GM21825 (cell line): ENCODE measurements at regions not wholly inside any gene's neighbourhood (a gene's known extent, or its start where the extent isn't known, plus 50 kb on each side); places are given as distances from the start of the nearest gene placed in this dataset.
"Not testable (repeated sequence)": the region's sequence is repeated elsewhere in the genome, so short reads cannot be mapped to it uniquely, and the experiment has no call there.

Source experiments
- ATAC-seq: cut with Tn5 transposase; IDR thresholded peaks from one replicate; pipeline ENCODE4 v1.9.1; 2021; ENCODE audit warnings: mild to moderate bottlenecking, moderate library complexity; ENCODE audit not compliant: unreplicated experiment

- ATAC-seq = no peak
These were observed 265.6 kb upstream of the TCERG1L start for GRCh38 chr10:131577178-131577555.

DNA sequence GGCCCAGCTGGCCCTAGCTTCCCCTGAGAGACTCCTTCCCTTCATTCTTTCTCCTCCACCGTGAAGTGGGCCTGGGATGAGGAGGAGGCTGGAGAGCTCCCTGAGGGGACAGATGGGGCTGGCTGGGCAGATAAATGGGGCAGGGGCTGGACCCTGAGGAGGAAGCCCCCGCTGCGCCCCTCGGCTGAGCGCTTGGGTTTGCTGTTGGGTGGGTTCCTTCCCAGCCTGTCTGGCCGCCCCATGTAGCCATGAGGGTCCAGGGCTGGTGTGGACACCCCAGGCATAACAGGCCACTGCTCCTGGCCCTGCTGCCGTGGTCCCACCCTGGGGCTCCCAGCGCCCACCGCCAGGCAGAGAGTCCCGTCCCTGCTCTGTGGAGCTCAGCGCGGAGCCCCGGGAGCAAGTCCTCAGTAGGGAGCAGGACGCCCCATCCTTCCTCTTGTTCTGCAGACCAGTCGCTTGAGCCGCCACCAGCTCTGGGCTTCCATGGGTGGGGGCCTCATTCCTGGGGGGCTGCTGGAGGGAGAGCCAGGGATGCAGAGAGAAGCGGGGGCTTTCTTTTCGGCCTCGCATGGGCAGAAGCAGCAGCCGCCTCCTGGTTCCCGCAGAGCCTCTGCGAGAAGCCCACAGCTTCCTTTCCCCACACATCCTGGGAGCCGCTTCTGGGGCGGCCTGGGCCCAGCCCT lies 266.4 kb upstream of the TCERG1L start:
- no peak for ATAC-seq

- no peak for ATAC-seq
These were observed 267.0 kb upstream of the TCERG1L start for GRCh38 chr10:131578472-131578970.

- ATAC-seq = no peak
These were observed 267.9 kb upstream of the TCERG1L start for GRCh38 chr10:131579251-131580071.

GRCh38 chr10:131580076-131580652 lies 268.6 kb upstream of the TCERG1L start:
- ATAC-seq = no peak

DNA sequence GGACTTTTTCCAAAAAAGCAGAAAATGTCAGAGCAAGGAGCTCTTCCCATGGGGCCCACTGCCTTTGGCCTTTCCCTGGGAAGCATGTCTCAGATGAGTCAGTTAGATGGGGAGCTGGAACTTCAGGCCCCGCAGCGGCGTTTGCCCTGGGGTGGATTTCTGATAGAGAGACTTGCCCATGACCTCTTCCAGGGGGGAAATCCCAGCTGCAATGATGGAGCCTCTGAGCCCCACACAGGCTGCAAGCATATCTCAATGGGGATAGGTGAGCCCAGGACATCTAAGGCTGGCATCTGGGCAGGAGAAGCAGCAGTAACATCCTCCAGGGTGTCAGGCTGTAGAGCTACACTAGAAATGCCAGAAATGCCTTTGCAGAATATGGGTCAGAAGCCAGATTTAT lies 269.2 kb upstream of the TCERG1L start:
- ATAC-seq = no peak

DNA sequence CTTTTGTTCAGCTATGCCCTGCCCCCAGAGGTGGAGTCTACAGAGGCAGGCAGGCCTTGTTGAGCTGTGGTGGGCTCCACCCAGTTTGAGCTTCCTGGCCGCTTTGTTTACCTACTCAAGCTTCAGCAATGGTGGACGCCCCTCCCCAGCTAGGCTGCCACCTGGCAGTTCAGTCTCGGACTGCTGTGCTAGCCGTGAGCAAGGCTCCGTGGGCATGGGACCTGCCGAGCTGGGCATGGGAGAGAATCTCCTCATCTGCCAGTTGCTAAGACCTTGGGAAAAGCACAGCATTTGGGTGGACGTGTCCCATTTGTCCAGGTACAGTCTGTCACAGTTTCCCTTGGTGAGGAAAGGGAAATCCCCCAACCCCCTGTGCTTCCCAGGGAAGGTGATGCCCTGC lies 270.0 kb upstream of the TCERG1L start:
- not testable (repeated sequence) for ATAC-seq

- no peak for ATAC-seq
These were observed 272.8 kb upstream of the TCERG1L start for GRCh38 chr10:131584287-131584686.

DNA sequence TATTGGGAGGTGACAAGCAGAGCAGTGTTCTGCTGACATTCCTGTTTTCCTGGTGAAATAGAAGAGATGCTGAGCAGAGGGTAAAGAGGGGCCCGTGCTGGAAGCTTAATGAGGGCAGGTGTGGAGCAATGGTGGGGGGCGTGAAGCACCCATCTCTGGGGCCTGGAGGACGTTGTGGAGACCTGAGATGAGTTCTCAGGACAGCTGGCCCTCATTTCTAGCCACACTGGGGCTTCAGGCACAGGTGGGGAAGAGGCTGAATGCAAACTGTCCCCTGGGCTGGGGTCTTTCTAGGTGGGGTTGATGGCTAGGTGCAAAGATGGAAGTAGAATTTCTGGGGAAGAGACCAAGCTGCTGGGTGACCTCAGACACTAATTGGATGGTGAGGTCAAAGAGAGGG lies 274.2 kb upstream of the TCERG1L start:
- ATAC-seq = no peak

GRCh38 chr10:131586958-131587357 lies 275.4 kb upstream of the TCERG1L start:
- ATAC-seq = no peak

DNA sequence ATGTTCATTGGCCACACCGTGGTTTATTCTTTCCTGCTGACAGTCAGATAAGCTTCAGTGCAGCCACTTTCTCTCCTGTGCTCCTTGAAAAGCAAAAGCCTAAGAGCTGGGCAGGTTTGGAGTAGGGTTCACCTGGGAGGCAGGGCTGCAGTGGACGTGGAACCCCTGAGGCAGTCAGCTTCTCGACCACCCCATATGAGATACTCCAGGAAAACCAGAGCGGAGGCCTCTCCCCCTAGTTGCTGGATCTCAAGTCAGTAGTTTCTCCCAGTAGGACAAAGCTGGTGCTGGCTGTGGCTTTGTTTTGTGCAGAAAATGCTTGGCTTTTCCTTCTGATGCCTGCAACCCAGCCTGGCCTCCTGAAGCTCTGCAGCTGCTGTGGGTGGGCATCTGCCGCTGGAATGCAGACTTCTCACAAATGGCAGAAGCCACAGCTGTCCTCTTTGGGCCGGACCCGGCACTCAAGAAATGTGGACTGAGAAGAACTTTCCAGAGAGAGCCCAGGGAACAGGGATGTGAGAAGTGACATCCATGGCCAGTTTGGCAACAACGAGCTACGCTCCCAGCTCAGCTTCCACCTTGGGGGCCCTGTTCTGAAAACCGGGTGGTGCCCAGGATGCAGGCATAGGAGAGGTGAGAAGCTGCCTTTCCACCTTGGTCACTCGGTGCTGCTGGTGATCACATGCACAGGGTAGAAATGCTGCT lies 276.6 kb upstream of the TCERG1L start:
- ATAC-seq = no peak

- ATAC-seq = no peak
These were observed 277.2 kb upstream of the TCERG1L start for GRCh38 chr10:131588704-131589220.

GRCh38 chr10:131590567-131590966 lies 279.0 kb upstream of the TCERG1L start:
- no peak for ATAC-seq

GRCh38 chr10:131591936-131592335 lies 280.4 kb upstream of the TCERG1L start:
- ATAC-seq = no peak

GRCh38 chr10:131609176-131609575 lies 291.6 kb upstream of the PPP2R2D start:
- ATAC-seq = no peak

DNA sequence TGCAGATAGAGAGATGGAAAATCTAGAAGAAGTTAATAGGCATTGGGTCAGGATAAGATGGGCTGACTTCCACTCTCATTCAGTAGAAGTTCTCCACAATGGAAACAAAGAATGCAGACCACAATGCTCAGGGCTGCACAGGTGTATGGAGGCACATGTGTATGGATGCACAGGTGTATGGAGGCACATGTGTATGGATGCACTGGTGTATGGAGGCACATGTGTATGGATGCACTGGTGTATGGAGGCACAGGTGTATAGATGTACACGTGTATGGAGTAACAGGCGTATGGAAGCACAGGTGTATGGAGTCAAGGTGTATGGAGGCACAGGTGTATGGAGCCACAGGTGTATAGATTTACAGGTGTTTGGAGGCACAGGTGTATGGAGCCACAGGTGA lies 285.7 kb upstream of the PPP2R2D start:
- no peak for ATAC-seq

GRCh38 chr10:131616040-131616439 lies 284.8 kb upstream of the PPP2R2D start:
- no peak for ATAC-seq

DNA sequence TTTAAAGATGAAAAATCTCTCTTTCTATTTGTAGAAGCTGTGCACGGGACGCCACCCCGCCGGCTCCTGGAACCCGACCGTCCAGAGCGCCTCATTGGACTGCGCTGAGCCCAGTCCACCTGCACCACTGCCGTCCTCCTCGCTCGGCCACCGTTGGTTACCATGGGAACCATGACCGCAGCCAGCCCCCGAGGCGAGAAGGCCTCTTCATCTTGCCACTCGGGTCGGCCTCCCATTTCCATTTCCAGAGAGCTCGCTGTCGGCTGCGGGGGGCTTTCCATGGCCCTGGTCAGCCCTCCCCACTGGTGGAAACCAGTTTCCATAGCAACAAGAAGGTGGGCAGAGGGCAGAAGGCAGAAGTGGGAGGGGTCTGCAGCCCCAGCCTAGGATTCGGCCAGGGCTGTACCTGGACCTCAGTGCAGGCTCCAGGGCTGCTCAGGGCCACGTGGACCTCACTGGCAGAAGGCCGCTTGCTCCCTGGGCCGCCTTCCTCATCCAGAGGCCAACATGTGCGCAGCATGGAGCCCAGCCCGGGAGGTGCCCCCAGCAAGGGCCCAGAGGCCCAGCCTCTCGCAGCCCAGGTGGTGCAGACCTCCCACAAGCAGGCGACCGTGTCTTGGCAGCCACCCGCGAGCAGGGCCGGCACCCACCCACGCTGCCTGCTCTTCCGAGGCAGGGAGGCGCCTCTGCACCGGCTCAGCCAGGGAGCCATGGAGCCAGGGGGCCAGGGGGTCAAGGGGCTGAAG lies 283.5 kb upstream of the PPP2R2D start:
- ATAC-seq = no peak

- no peak for ATAC-seq
These were observed 282.1 kb upstream of the PPP2R2D start for GRCh38 chr10:131618587-131619267.

DNA sequence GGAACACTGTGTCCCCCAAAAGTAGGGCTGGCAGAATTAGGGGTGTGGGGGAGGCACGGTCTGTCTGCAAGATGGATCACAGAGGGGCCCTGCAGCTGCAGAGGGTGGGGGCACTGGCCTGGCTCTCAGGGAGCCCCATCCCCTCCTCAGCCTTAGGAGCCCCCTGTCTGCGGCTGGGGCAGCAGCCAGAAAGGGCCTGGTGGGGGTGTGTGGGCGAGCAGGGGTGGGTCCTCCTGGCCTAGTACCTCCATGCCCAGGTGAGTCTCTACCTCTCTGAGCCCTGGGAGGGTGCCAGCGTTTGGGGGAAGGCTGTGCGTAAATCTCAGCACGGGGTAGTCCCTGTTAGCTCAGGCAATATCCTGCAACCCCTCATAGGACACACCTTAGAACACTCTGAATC lies 280.5 kb upstream of the PPP2R2D start:
- ATAC-seq = no peak
